ENCODE measurements at regions not wholly inside any gene's neighbourhood (a gene's known extent, or its start where the extent isn't known, plus 50 kb on each side); places are given as distances from the start of the nearest gene placed in this dataset.

DNA sequence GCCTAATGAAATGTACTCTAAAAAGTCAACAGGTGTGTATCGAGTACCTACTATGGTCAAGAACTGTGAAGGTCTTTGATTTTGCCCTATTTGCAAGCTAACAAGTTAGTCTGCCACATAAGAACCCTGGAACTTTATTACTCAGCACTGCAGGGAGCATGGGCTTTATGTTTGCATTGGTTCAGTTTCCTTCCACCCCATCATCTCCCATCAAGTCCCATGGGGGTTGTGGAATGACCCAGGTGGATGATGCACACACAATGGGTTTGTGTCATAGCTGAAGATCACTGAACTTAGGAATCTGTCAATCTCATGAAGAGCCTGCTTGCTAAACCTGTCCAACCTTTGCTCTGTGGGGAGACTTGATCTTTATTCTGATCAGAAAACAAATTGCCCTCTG lies 265.5 kb downstream of the RPRM start:
- H3K9me3 Mint-ChIP-seq (ENCODE audit: low read depth) = no peaks in the 10 kb centered on the region
- H3K36me3 Mint-ChIP-seq (ENCODE audit: low read depth) = no peaks in the 10 kb centered on the region
- DNase-seq (ENCODE audit: low spot score) = no peak
- H3K4me3 Mint-ChIP-seq (ENCODE audit: unreplicated experiment) = no peak overlapping the region
- no peaks in the 10 kb centered on the region for H3K27me3 Mint-ChIP-seq (ENCODE audit: low read depth)
- TF ChIP-seq, protein P1, sequence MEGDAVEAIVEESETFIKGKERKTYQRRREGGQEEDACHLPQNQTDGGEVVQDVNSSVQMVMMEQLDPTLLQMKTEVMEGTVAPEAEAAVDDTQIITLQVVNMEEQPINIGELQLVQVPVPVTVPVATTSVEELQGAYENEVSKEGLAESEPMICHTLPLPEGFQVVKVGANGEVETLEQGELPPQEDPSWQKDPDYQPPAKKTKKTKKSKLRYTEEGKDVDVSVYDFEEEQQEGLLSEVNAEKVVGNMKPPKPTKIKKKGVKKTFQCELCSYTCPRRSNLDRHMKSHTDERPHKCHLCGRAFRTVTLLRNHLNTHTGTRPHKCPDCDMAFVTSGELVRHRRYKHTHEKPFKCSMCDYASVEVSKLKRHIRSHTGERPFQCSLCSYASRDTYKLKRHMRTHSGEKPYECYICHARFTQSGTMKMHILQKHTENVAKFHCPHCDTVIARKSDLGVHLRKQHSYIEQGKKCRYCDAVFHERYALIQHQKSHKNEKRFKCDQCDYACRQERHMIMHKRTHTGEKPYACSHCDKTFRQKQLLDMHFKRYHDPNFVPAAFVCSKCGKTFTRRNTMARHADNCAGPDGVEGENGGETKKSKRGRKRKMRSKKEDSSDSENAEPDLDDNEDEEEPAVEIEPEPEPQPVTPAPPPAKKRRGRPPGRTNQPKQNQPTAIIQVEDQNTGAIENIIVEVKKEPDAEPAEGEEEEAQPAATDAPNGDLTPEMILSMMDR (IDR thresholded peaks at IDR 0.05) = no peak
- no peaks in the 10 kb centered on the region for H3K4me1 Mint-ChIP-seq (ENCODE audit: low read depth)
- no peak overlapping the region for H3K27ac Mint-ChIP-seq (ENCODE audit: unreplicated experiment)

DNA sequence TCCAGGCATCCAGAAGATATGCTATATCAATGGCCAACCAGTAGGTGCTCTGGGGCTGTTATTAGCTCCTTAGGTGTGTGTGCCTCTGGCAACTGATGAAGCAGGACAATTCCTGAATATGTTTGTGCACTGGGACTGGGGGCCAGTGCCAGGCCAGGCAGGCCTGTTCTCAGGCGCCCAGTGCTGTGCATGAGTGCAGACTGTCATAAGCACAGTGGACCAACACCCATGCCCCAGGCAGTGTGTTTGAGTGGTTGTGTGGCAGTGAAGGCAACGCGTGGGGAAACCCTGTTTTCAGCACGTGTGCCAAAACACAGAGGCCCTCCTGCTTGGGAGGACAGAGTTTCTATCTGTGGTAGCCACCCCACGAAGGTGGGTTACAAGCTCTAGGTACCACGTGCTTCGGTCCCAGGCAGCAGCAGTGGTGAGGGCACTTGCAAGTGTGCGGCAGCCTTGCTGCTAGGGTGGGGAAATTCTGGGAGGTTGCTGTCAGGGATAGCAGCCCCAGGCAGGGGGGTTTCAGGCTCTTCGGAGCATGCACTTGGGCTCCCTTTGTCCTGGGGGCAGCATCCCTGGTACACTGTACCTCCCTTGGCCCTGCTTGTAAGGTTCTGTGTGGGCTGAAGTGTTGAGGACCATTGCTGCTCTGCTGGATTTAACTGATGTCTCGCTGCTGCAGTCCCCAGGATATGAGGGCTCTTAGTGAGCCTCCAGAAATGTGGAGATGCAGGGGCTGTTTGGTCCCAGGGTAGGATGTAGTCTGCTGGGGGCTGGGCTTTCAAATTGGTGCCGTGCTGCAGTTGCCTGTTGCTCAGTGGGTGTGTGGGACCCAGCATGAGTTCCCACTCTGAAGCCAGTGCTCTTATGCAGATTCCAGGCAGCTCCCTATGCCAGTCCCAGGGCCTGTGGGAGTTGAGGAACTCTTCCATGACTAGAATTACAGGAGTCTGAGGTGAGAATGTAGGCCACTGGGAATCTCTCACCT lies 280.9 kb downstream of the RPRM start:
- H3K27me3 Mint-ChIP-seq (ENCODE audit: low read depth) = no peaks in the 10 kb centered on the region

DNA sequence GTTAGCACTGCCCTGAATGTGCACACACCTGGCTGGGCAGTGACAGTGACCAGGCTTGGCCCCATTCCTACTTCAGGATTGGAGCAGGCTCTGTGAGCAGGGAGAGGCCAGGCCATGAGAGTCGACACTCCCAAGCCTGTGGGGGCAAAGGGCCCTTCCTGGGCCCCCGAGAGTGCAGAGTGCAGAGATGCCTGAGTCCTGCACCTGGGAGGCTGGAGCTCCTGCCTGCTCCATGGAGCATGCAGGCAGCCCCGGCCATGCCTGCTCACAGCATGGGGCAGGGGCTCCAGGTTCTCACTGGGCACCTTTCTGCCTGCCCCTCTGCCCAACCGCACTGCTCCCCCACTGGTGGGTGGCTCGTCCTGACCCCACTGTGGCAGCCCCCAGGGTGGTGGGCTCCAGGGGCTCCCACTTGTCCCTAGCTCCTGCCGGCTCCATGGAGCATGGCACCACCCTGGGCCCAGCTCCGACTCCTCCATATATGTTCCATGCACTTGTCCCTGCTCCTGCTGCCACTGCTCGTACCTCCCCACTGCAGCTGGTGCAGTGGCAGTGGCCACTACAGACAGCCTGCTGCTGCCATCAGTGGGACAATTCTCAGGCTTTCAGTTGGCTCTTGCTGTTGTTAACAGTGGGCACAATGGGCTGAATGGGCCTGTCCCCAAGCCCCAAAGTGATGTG lies 282.0 kb downstream of the RPRM start:
- H3K27ac Mint-ChIP-seq (ENCODE audit: unreplicated experiment) = no peak overlapping the region
- DNase-seq (ENCODE audit: low spot score) = no peak
- H3K4me1 Mint-ChIP-seq (ENCODE audit: low read depth) = no peaks in the 10 kb centered on the region
- H3K27me3 Mint-ChIP-seq (ENCODE audit: low read depth) = no peaks in the 10 kb centered on the region
- no peak overlapping the region for H3K4me3 Mint-ChIP-seq (ENCODE audit: unreplicated experiment)
- TF ChIP-seq, protein P1 (IDR thresholded peaks at IDR 0.05) = no peak
- no peaks in the 10 kb centered on the region for H3K36me3 Mint-ChIP-seq (ENCODE audit: low read depth)
- peaks cover 21% of the 10 kb centered on the region for H3K9me3 Mint-ChIP-seq (ENCODE audit: low read depth)

More for the DNA sequence above, 280.9 kb downstream of the RPRM start:
- TF ChIP-seq, protein P1 (IDR thresholded peaks at IDR 0.05) = no peak
- Mint-ChIP-seq H3K36me3 (ENCODE audit: low read depth) (no peaks in the 10 kb centered on the region), H3K4me3 (ENCODE audit: unreplicated experiment) (no peak overlapping the region), H3K9me3 (ENCODE audit: low read depth) (peaks cover 22% of the 10 kb centered on the region), H3K4me1 (ENCODE audit: low read depth) (no peaks in the 10 kb centered on the region), H3K27ac (ENCODE audit: unreplicated experiment) (no peak overlapping the region)
- no peak for DNase-seq (ENCODE audit: low spot score)

DNA sequence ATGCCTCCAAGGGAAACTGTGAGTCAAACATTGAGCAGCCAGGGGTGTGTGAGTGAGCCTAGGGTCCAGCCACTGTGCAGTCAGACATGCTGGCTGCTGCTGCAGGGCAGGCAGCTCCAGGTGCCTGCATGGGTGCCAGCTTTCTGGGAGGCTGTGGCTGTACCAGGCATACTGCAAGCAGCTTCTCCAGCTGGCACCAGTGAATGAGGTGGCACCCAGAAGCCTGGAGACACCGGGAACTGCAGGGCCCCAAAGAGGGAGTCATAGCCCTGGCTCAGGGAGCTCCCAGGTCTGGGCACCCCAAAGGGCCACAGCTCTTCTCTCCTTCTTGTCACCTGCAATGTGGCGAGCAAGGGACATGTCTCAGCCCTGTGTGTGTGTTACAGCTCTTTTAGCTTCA lies 283.2 kb downstream of the RPRM start:
- no peak for DNase-seq (ENCODE audit: low spot score)
- no peak overlapping the region for H3K4me3 Mint-ChIP-seq (ENCODE audit: unreplicated experiment)
- TF ChIP-seq, protein P1 (IDR thresholded peaks at IDR 0.05) = no peak
- no peaks in the 10 kb centered on the region for H3K36me3 Mint-ChIP-seq (ENCODE audit: low read depth)
- H3K9me3 Mint-ChIP-seq (ENCODE audit: low read depth) = peaks cover 21% of the 10 kb centered on the region
- H3K27ac Mint-ChIP-seq (ENCODE audit: unreplicated experiment) = no peak overlapping the region
- H3K27me3 Mint-ChIP-seq (ENCODE audit: low read depth) = no peaks in the 10 kb centered on the region
- H3K4me1 Mint-ChIP-seq (ENCODE audit: low read depth) = no peaks in the 10 kb centered on the region

DNA sequence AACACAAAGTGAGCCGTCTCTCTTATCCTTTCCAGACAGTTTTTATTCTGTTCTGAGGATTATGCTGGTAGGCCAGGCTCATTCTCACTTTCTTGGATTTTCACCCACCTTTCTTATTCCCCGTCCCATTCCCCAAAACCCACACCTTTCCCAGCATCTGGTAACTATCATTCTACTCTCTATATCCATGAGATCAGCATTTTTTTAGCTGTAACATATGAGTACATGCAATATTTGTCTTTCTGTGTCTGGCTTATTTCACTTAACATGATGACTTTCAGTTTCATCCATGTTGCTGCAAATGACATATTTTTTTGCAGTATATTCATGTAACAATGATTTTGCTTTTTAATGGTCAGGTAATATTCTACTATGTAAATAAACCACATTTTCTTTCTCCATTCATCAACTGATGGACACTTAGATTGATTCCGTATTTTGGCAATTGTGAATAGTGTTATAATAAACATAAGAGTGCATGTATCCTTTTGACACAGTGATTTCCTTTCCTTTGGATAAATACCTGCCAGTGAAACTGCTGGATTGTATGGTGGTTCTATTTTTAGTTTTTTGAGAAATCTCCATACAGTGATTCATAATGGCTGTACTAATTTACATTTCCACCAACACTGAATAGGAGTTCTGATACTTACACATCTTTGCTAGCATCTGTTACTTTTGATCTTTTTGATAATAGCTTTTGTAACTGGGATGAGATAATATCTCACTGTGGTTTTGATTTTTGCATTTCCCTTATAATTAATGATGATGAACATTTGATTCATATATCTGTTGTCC lies 289.3 kb downstream of the RPRM start:
- Mint-ChIP-seq H3K4me1 (ENCODE audit: low read depth) (no peaks in the 10 kb centered on the region), H3K36me3 (ENCODE audit: low read depth) (no peaks in the 10 kb centered on the region), H3K27me3 (ENCODE audit: low read depth) (no peaks in the 10 kb centered on the region), H3K27ac (ENCODE audit: unreplicated experiment) (no peak overlapping the region), H3K4me3 (ENCODE audit: unreplicated experiment) (no peak overlapping the region), H3K9me3 (ENCODE audit: low read depth) (peaks cover 27% of the 10 kb centered on the region)
- no peak for DNase-seq (ENCODE audit: low spot score)
- TF ChIP-seq, protein P1 (IDR thresholded peaks at IDR 0.05) = no peak
